ENCODE measurements at regions not wholly inside any gene's neighbourhood (a gene's known extent, or its start where the extent isn't known, plus 50 kb on each side); places are given as distances from the start of the nearest gene placed in this dataset.
"Not testable (repeated sequence)": the region's sequence is repeated elsewhere in the genome, so short reads cannot be mapped to it uniquely, and the experiment has no call there.

DNA sequence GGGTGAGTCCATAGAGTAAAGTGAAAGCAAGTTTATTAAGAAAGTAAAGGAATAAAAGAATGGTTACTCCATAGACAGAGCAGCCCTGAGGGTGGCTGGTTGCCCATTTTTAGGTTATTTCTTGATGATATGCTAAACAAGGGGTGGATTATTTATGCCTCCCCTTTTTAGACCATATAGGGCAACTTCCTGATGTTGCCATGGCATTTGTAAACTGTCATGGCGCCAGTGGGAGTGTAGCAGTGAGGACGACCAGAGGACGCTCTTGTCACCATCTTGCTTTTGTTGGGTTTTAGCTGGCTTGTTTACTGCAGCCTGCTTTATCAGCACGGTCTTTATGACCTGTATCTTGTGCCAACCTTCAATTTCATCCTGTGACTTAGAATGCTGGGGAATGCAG is 155.4 kb upstream of the FBXO11 start:
- H3K9me3 ChIP-seq (replicated peaks); H3K36me3 ChIP-seq; DNase-seq (ENCODE audit: low read depth in 1 of 2, low spot score in 2 of 2): not testable (repeated sequence)

DNA sequence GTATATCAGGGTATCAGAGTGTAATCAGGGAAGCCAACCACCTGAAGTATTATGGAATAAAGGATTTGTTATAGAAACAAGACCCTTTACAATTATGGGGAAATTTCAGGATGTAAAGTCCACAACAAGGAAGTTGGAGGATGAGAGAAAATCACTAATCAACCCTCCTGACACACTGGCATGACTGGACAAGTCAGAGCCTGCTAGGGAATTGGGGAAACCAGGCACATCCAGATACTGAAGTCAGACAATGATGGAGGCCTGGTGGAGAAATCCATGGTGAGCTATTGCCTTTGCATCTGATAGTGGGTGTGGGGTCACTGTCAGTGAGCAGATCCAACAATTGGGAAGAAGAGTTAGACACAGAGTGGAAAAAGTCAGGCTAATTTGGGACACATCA is 158.8 kb upstream of the FBXO11 start:
- Histone ChIP-seq H3K27me3 (replicated peaks) (no peaks in the 10 kb centered on the region), H3K36me3 (no peaks in the 10 kb centered on the region), H3K4me1 (replicated peaks) (no peaks in the 10 kb centered on the region), H3K4me3 (no peak overlapping the region), H3K9me3 (replicated peaks) (no peaks in the 10 kb centered on the region), H3K27ac (no peak overlapping the region)
- DNase-seq (ENCODE audit: low read depth in 1 of 2, low spot score in 2 of 2), result no peak

More for the DNA sequence above, 155.4 kb upstream of the FBXO11 start:
- H3K27me3 ChIP-seq (replicated peaks); H3K4me1 ChIP-seq (replicated peaks); H3K4me3 ChIP-seq; H3K27ac ChIP-seq: not testable (repeated sequence)

DNA sequence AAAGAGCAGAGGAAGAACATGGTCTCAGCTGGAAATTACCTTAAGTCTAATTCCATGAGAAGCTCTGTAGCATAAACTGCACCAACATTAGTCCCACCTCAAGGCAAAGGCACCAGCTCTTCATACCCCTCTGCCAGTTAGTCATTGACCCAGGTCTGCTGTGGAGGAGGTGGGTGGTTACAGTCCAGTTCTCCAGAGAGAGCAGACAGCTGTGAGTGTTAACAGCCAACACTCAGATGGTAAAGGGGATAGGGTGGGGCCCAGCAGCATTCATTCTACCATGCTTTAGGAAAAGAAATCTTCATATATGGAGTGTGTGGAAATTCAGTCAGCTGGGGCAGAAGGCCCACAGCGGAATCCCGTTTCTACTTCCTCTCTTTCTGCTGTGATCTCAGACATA is 159.7 kb upstream of the FBXO11 start:
- Histone ChIP-seq H3K4me3 (no peak overlapping the region), H3K27me3 (replicated peaks) (no peaks in the 10 kb centered on the region), H3K4me1 (replicated peaks) (no peaks in the 10 kb centered on the region), H3K27ac (no peak overlapping the region), H3K36me3 (no peaks in the 10 kb centered on the region), H3K9me3 (replicated peaks) (no peaks in the 10 kb centered on the region)
- DNase-seq (ENCODE audit: low read depth in 1 of 2, low spot score in 2 of 2), result no peak

DNA sequence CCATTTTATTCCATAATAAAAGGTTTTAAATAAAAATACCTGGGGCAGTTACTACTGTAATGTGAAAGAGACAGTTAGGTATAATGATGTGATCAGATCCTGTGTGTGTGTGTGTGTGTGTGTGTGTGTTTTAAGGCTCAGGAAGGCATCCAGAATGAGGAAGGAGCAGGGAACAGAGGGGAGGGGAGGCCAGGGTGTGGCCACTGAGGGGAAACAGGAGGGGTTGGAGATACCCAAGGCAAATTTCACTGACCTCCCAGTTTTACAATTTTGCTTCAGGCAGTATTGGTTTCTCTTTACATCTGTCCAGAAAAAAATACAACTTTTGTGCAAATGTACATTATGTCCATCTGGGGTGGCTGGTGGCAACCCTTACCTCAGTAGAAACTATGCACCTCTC is 163.5 kb upstream of the FBXO11 start:
- no peak overlapping the region for H3K4me3 ChIP-seq
- no peak for DNase-seq (ENCODE audit: low read depth in 1 of 2, low spot score in 2 of 2)
- H3K4me1 ChIP-seq (replicated peaks), result no peaks in the 10 kb centered on the region
- no peaks in the 10 kb centered on the region for H3K9me3 ChIP-seq (replicated peaks)
- H3K27me3 ChIP-seq (replicated peaks), result no peaks in the 10 kb centered on the region
- no peaks in the 10 kb centered on the region for H3K36me3 ChIP-seq
- no peak overlapping the region for H3K27ac ChIP-seq

DNA sequence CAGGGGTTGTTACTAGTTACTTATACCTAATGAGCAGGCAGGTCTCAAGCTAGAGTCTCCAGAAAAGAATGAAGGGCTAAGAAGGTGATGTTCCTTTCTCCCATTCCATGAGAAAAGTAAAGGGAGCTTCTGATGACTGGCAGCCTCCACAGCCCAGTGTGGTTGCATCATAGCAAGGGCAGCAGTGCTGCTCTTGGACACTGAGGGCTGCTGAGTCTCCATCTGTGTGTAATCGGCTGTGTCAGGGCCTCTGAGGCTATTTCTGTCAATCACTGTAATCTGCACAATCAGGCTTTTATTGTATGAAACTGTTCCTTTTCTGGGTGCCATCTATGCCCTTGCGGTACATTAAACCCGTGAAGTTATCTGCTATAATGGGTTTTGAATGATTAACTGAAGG is 164.1 kb upstream of the FBXO11 start:
- Histone ChIP-seq H3K4me1 (replicated peaks) (no peaks in the 10 kb centered on the region), H3K27me3 (replicated peaks) (no peaks in the 10 kb centered on the region), H3K9me3 (replicated peaks) (no peaks in the 10 kb centered on the region), H3K27ac (no peak overlapping the region), H3K36me3 (no peaks in the 10 kb centered on the region), H3K4me3 (no peak overlapping the region)
- no peak for DNase-seq (ENCODE audit: low read depth in 1 of 2, low spot score in 2 of 2)

DNA sequence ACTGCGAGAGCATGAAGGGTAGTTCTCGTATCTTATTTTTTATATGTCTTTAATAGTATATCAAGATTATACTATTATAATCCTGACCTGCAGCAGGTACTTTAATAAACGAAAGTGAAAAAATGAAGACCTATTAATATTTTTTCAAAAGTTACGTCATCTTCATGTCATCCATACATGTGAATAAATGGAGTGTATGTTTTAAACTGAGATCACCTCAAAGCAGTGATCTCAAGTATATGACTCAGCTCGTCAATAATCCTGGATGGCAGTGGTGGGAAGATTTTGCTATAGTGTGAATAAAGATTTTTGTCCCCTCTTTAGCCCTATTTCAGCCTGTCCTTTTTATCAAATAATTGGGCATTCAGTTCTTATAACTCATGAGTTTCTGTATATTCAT is 166.3 kb upstream of the FBXO11 start:
- no peak for DNase-seq (ENCODE audit: low read depth in 1 of 2, low spot score in 2 of 2)
- H3K27ac ChIP-seq, result no peak overlapping the region
- H3K4me3 ChIP-seq, result no peak overlapping the region
- H3K27me3 ChIP-seq (replicated peaks), result no peaks in the 10 kb centered on the region
- no peaks in the 10 kb centered on the region for H3K36me3 ChIP-seq
- H3K4me1 ChIP-seq (replicated peaks), result no peaks in the 10 kb centered on the region
- no peaks in the 10 kb centered on the region for H3K9me3 ChIP-seq (replicated peaks)

DNA sequence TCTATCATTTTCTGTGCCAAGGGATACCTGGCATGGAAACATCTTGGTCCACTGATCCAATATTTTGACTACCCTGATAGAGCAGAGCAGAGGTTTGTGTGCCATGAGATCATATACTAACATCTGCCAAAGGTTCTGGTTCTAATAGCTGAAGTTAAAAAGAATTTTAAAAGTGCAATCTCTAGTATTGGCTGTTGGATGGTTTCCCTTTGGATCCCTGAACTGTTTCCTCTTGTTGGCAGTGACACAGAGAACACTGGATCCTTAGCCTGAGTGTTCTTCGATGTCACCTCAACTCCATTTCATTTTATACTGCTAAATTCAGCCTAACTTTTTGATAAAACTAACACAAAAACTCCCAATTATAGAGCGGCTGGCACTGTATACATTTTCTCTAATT is 169.3 kb upstream of the FBXO11 start:
- Histone ChIP-seq H3K36me3 (no peaks in the 10 kb centered on the region), H3K4me1 (replicated peaks) (no peaks in the 10 kb centered on the region), H3K9me3 (replicated peaks) (no peaks in the 10 kb centered on the region), H3K4me3 (no peak overlapping the region), H3K27ac (no peak overlapping the region), H3K27me3 (replicated peaks) (no peaks in the 10 kb centered on the region)
- DNase-seq (ENCODE audit: low read depth in 1 of 2, low spot score in 2 of 2), result no peak

DNA sequence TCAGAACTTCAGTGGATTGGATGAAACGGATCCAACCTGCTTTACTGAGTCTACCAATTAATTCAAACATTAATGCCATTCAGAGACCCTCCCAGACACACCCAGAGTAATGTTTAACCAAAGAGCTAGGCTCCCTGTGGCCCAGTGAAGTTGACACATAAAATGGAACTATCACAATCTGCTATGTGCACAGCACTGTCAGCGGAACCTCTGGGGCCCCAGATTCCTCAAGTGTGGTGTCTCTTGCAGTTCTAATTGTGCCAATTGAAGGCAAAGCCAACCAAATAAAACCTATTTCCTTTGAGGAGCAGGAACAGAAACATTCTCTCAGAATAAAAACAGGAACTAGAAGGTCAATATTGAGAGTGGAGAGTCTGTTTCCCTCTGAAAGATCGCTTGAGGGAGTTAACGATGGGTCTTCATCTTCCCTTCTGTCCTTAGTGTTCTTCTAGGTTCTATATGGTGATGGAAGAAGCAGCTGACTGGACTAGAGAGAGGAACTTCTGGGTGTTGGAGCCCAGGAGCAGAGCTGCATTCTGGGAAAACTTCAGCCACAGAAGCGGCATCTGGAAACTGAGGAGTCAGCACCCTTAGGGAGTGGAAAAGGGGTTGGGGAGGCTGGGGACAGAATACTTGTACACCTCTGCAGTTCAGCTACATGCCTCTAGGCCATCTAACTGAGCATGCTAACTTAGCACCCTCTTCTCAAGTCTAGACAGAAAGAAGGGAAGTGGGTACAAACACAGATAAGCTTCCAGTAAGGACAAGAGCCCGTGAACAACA is 174.4 kb upstream of the FBXO11 start:
- H3K4me3 ChIP-seq, result no peak overlapping the region
- no peaks in the 10 kb centered on the region for H3K9me3 ChIP-seq (replicated peaks)
- H3K4me1 ChIP-seq (replicated peaks), result no peaks in the 10 kb centered on the region
- H3K27me3 ChIP-seq (replicated peaks), result no peaks in the 10 kb centered on the region
- no peak overlapping the region for H3K27ac ChIP-seq
- DNase-seq (ENCODE audit: low read depth in 1 of 2, low spot score in 2 of 2), result no peak
- no peaks in the 10 kb centered on the region for H3K36me3 ChIP-seq

DNA sequence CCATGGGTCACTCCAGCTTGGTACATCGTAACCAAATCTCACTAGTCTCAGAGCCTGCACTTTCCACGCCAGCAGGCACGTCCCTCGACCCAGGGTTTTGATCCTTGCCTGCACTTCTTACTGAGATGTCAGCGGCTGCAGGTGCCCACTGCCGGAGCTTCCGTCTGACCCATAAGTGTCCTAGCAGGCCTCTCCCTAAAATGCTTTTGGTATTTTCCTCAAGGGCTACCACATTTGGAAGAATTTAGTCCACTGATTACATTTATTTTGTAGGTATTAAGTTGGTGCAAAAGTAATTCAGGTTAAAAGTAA is 175.0 kb upstream of the FBXO11 start:
- Histone ChIP-seq H3K27ac (no peak overlapping the region), H3K4me3 (no peak overlapping the region), H3K27me3 (replicated peaks) (no peaks in the 10 kb centered on the region), H3K9me3 (replicated peaks) (no peaks in the 10 kb centered on the region), H3K4me1 (replicated peaks) (no peaks in the 10 kb centered on the region), H3K36me3 (no peaks in the 10 kb centered on the region)
- no peak for DNase-seq (ENCODE audit: low read depth in 1 of 2, low spot score in 2 of 2)

DNA sequence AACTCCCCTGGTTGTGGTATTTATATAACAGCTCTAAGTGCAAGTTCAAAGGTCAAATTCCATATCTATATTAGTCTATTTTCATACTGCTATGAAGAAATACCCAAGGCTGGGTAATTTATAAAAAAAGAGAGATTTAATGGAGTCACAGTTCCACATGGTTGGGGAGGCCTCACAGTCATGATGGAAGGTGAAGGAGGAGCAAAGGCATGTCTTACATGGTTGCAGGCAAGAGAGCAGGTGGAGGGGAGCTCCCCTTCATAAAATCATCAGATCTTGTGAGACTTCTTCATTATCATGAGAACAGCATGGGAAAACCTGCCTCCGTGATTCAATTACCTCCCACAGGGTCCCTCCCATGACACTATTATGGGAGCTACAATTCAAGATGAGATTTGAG is 179.6 kb upstream of the FBXO11 start:
- no peaks in the 10 kb centered on the region for H3K9me3 ChIP-seq (replicated peaks)

DNA sequence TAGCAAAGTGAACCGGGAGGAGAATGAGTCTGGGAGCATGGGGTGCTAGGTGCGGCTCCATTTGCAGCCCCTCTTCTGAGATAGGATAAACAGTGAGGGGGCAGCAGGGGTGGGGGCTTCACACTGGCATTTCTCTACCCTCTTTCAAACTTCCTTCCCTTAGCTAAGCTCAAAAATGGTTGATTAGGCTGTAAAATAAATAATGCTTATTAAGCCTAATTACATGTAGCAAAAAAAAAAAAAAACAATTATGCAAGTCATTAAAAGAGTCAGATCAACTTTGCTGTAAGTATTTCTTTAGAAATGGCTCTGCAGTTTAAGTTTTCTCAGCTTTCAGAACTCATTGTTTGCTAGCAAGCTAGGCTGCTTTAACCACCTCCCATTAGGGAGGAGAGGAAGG is 182.7 kb upstream of the FBXO11 start:
- Histone ChIP-seq H3K9me3 (replicated peaks) (no peaks in the 10 kb centered on the region), H3K4me3 (no peak overlapping the region), H3K36me3 (no peaks in the 10 kb centered on the region), H3K27ac (no peak overlapping the region), H3K4me1 (replicated peaks) (no peaks in the 10 kb centered on the region), H3K27me3 (replicated peaks) (no peaks in the 10 kb centered on the region)
- DNase-seq (ENCODE audit: low read depth in 1 of 2, low spot score in 2 of 2), result no peak

More for the DNA sequence above, 179.6 kb upstream of the FBXO11 start:
- no peak for DNase-seq (ENCODE audit: low read depth in 1 of 2, low spot score in 2 of 2)
- Histone ChIP-seq H3K36me3 (no peaks in the 10 kb centered on the region), H3K27me3 (replicated peaks) (no peaks in the 10 kb centered on the region), H3K27ac (no peak overlapping the region), H3K4me3 (no peak overlapping the region), H3K4me1 (replicated peaks) (no peaks in the 10 kb centered on the region)

DNA sequence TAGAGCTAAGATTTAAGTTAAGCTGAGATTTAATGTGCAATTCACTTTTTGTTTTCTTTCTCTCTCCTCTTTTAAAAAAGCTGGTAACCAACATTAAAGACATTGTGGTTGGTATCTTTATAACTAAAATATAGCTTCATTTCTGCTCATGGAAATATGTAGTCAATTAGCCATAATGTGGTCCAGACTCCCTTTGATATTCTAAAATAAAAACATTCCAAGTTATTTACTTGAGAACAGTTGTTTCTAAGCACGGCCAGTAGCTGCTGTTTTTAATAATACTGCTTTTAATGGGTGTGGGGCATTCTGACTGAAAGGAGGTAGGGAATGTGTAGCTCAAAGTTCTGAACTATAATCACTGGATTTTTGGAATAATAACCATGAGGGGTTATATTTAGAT is 183.3 kb upstream of the FBXO11 start:
- Histone ChIP-seq H3K27ac (no peak overlapping the region), H3K4me1 (replicated peaks) (no peaks in the 10 kb centered on the region), H3K27me3 (replicated peaks) (no peaks in the 10 kb centered on the region), H3K9me3 (replicated peaks) (no peaks in the 10 kb centered on the region), H3K4me3 (no peak overlapping the region), H3K36me3 (no peaks in the 10 kb centered on the region)
- DNase-seq (ENCODE audit: low read depth in 1 of 2, low spot score in 2 of 2), result no peak

DNA sequence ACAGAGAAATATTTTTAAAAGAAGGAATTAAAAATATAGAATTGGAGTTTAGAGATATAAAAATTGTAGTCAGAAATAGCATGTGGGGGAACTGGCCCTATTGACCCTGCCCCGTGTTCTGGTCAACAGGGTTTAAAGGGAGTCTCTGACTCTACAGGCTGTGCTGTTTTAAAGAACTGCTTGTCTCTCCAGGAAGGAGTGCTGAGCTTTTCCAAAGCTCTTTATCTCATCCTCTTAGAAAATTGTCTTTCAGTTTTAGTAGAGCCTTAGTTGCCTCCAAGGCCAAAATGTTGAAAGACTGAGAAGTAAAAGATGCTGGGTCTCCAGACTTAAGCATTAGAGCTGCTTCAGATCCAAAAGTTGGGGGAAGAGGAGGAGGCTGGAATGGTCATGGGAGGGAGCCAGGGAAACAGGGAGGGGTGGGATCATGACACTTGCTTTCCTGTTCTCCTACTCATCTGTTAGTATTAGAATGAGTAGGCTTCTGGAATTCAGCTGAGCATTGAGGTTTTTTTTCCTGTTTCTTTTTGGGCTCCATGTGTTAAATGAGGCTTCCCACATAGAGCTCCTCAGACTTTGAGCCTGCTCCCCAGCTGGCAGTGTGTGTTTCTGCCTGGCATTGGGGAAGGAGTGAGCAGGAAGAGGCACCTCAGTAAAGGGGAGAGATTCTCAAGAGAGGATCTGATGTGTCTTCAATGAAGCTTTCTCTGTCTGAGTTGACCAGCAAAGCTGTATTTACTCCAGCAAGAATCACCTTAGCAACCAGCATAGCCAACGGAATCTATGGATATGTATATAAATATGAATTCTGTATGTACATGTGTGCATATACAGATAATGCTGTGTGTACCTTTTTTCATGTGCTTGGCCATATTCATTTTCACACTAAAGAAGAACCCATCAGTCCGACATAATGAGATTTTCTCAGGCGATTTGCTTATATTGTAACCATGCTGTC is 186.8 kb upstream of the FBXO11 start:
- Histone ChIP-seq H3K9me3 (replicated peaks) (no peaks in the 10 kb centered on the region), H3K4me3 (no peak overlapping the region), H3K36me3 (no peaks in the 10 kb centered on the region), H3K4me1 (replicated peaks) (no peaks in the 10 kb centered on the region), H3K27ac (no peak overlapping the region), H3K27me3 (replicated peaks) (no peaks in the 10 kb centered on the region)
- DNase-seq (ENCODE audit: low read depth in 1 of 2, low spot score in 2 of 2), result no peak

DNA sequence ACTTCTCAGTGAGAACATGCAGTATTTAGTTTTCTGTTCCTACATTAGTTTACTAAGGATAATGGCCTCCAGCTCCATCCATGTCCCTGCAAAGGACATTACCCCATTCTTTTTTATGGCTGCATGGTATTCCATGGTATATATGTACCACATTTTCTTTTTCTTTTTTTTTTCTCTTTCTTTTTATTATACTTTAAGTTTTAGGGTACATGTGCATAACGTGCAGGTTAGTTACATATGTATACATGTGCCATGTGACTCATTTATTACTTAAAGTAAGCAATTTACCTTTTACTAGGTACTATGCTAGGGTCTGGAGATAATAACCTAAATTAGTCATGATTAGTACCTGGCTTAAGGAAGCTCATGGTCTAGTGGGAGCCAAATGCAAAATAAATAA is 190.5 kb upstream of the FBXO11 start:
- not testable (repeated sequence) for DNase-seq (ENCODE audit: low read depth in 1 of 2, low spot score in 2 of 2); H3K4me1 ChIP-seq (replicated peaks); H3K27me3 ChIP-seq (replicated peaks); H3K36me3 ChIP-seq; H3K4me3 ChIP-seq; H3K27ac ChIP-seq; H3K9me3 ChIP-seq (replicated peaks)
